H1 (cell line): ENCODE measurements at regions not wholly inside any gene's neighbourhood (a gene's known extent, or its start where the extent isn't known, plus 50 kb on each side); places are given as distances from the start of the nearest gene placed in this dataset.

Experiments used
- ATF2 ChIP-seq: IDR thresholded peaks from 2 replicates; pipeline ENCODE4 v1.6.1; 2012; ENCODE audit warnings: low read length, inconsistent platforms
- CBX8 ChIP-seq: fragments of 300-800, 300-1000 bp; sonication (generic); IDR thresholded peaks from 2 replicates; pipeline ENCODE4 v1.7.1; 2016; ENCODE audit warnings: low read depth, low read length, borderline replicate concordance
- POU5F1 ChIP-seq: IDR thresholded peaks from 2 replicates; pipeline ENCODE4 v1.6.1; 2011; ENCODE audit warnings: low read depth, mild to moderate bottlenecking, low read length, moderate library complexity
- RAD21 ChIP-seq, 2 experiments: IDR thresholded peaks in 1 of 2; conservative IDR thresholded peaks in 1 of 2; 2 replicates each; pipeline ENCODE4 v1.6.1; 2011; ENCODE audit warnings: low read depth in 2 of 2, low read length in 2 of 2, improper control_type of control experiment in 1 of 2, inconsistent platforms in 1 of 2, mild to moderate bottlenecking in 1 of 2, moderate library complexity in 1 of 2
- SUZ12 ChIP-seq: fragments of 200-600 bp; sonication (generic); IDR thresholded peaks from 2 replicates; pipeline ENCODE4 v1.6.1; 2012; ENCODE audit warnings: mild to moderate bottlenecking, inconsistent platforms, low read length, moderate library complexity, mixed read lengths
- TBP ChIP-seq: IDR thresholded peaks from 2 replicates; pipeline ENCODE4 v1.6.1; 2011; ENCODE audit warnings: low read depth, low read length, improper control_type of control experiment
- ZNF274 ChIP-seq: IDR thresholded peaks from 2 replicates; pipeline ENCODE4 v1.7.0; 2012; ENCODE audit warnings: low read length, borderline replicate concordance; ENCODE audit errors: extremely low read depth
- TF ChIP-seq, protein P1 (sequence below): IDR thresholded peaks from 2 replicates; pipeline ENCODE4 v1.6.1; 2011; ENCODE audit warnings: low read depth, mild to moderate bottlenecking, low read length; ENCODE audit not compliant: insufficient read depth

GRCh38 chr10:32159264-32159663 is 103.0 kb upstream of the KIF5B start (continued):
- TF ChIP-seq ATF2 (no peak), ZNF274 (no peak), TBP (no peak), RAD21 (IDR thresholded peaks at IDR 0.05 in 1 of 2, conservative IDR thresholded peaks at IDR 0.05 in 1 of 2; ENCODE audit: low read depth in 2 of 2, low read length in 2 of 2) (no peak), CBX8 (no peak), POU5F1 (no peak), SUZ12 (no peak)
- TF ChIP-seq, protein P1, sequence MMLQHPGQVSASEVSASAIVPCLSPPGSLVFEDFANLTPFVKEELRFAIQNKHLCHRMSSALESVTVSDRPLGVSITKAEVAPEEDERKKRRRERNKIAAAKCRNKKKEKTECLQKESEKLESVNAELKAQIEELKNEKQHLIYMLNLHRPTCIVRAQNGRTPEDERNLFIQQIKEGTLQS: no peak
